ENCODE measurements at regions not wholly inside any gene's neighbourhood (a gene's known extent, or its start where the extent isn't known, plus 50 kb on each side); places are given as distances from the start of the nearest gene placed in this dataset.

DNA sequence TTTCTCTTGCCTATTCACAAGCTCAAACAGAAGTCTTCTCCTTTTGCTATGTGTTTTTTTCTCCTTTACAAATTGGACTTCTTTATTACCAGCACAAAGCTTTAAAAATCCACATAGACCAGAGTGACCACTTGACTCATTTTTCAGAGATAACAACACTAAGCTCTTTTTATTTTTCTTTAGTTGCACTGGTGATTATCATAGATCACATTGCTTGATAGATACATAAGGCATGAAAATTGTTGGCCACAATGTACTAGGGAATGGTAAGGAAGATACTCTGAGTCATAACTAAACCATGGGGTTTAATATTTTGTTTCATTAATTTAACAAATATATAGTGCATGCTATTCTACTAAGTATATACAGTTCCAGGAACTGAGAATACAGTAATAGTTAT, 159.0 kb downstream of the GASK1B start:
- TF ChIP-seq, protein P1, sequence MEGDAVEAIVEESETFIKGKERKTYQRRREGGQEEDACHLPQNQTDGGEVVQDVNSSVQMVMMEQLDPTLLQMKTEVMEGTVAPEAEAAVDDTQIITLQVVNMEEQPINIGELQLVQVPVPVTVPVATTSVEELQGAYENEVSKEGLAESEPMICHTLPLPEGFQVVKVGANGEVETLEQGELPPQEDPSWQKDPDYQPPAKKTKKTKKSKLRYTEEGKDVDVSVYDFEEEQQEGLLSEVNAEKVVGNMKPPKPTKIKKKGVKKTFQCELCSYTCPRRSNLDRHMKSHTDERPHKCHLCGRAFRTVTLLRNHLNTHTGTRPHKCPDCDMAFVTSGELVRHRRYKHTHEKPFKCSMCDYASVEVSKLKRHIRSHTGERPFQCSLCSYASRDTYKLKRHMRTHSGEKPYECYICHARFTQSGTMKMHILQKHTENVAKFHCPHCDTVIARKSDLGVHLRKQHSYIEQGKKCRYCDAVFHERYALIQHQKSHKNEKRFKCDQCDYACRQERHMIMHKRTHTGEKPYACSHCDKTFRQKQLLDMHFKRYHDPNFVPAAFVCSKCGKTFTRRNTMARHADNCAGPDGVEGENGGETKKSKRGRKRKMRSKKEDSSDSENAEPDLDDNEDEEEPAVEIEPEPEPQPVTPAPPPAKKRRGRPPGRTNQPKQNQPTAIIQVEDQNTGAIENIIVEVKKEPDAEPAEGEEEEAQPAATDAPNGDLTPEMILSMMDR (IDR thresholded peaks at IDR 0.05; ENCODE audit: low read depth, low read length) = no peak
- TF ChIP-seq EZH2phosphoT487 (IDR thresholded peaks at IDR 0.05; ENCODE audit: low read depth) = no peak
